Epithelial cell of esophagus (primary cell): ENCODE measurements at regions not wholly inside any gene's neighbourhood (a gene's known extent, or its start where the extent isn't known, plus 50 kb on each side); places are given as distances from the start of the nearest gene placed in this dataset.

Source experiments
- DNase-seq: peaks from one replicate; pipeline ENCODE4 v3.0.0; 2010; ENCODE audit warnings: low read depth
- H3K4me3 ChIP-seq: 2 replicates; pipeline ENCODE4 v1.5.1; 2011; ENCODE audit warnings: mild to moderate bottlenecking, low read length, control low read depth
- TF ChIP-seq, protein P1 (sequence below): IDR thresholded peaks from 2 replicates; pipeline ENCODE4 v1.5.1; 2011; ENCODE audit warnings: low read depth, mild to moderate bottlenecking, low read length, control low read depth, inconsistent platforms; ENCODE audit not compliant: insufficient read depth; ENCODE audit errors: missing control alignments

DNA sequence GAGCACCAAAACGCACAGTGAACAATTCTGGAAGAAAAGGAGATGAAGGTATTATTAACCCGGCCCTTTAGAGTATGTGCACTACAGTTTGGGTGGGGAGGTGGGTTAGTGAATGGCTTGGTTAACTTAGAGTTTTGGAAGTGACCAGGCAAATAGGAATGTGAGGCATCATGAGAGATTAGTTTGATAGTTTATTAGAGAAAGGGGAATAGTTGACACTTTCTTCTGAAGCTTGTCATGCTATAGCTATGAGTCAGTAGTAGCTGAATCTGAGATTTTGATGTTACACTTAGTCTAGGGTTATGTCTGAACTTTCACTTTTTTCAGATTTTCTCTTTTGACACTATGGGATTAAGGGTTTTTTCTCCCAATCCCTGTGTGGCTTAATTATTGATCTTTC lies 567.2 kb downstream of the SNAPC1 start:
- TF ChIP-seq, protein P1, sequence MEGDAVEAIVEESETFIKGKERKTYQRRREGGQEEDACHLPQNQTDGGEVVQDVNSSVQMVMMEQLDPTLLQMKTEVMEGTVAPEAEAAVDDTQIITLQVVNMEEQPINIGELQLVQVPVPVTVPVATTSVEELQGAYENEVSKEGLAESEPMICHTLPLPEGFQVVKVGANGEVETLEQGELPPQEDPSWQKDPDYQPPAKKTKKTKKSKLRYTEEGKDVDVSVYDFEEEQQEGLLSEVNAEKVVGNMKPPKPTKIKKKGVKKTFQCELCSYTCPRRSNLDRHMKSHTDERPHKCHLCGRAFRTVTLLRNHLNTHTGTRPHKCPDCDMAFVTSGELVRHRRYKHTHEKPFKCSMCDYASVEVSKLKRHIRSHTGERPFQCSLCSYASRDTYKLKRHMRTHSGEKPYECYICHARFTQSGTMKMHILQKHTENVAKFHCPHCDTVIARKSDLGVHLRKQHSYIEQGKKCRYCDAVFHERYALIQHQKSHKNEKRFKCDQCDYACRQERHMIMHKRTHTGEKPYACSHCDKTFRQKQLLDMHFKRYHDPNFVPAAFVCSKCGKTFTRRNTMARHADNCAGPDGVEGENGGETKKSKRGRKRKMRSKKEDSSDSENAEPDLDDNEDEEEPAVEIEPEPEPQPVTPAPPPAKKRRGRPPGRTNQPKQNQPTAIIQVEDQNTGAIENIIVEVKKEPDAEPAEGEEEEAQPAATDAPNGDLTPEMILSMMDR, result no peak
- no peak overlapping the region for H3K4me3 ChIP-seq
- no peak for DNase-seq

GRCh38 chr14:62347562-62348011 lies 585.4 kb downstream of the SNAPC1 start:
- H3K4me3 ChIP-seq, result no peak overlapping the region
- TF ChIP-seq, protein P1, result no peak
- DNase-seq, result no peak

DNA sequence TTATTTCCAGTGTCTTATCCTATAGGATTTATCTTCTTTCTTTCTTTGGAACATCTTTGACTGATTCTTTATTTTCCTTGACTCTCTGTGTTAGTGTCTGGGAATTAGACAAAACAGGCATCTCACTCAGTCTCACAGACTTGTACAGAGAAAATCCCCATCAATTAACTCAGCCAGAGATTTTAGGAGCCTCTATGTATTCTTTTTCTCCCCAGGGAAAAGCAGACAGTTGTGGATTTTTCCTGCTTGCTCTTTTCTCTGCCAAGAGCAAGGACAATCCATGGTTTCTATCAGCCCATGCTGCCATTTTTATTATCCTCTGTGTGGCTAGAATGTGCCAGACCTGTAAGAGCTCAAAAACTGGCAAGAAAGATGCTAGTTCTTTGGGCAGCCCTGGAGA lies 595.1 kb downstream of the SNAPC1 start:
- TF ChIP-seq, protein P1, result no peak
- H3K4me3 ChIP-seq, result no peak overlapping the region
- no peak for DNase-seq

DNA sequence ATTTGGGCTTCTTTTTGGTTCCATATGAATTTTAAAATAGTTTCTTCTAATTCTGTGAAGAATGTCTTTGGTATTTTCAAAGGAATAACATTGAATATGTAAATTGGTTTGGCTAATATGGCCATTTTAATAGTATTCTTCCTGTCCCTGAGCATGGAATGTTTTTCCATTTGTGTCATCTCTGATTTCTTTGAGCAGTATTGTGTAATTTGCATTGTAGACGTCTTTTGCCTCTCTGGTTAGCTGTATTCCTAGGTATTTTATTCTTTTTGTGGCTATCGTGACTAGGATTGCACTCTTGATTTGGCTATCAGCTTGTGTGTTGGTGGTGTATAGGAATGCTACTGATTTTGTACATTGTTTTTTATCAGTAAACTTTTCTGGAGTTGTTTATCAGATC lies 601.9 kb downstream of the SNAPC1 start:
- no peak overlapping the region for H3K4me3 ChIP-seq
- DNase-seq, result no peak
- TF ChIP-seq, protein P1, result no peak

GRCh38 chr14:62364800-62365280 lies 602.6 kb downstream of the SNAPC1 start:
- TF ChIP-seq, protein P1, result no peak
- no peak for DNase-seq
- H3K4me3 ChIP-seq, result no peak overlapping the region

- TF ChIP-seq, protein P1, result no peak
- H3K4me3 ChIP-seq, result no peak overlapping the region
- DNase-seq, result no peak
Observed at GRCh38 chr14:62369919-62370560, 607.8 kb downstream of the SNAPC1 start.

DNA sequence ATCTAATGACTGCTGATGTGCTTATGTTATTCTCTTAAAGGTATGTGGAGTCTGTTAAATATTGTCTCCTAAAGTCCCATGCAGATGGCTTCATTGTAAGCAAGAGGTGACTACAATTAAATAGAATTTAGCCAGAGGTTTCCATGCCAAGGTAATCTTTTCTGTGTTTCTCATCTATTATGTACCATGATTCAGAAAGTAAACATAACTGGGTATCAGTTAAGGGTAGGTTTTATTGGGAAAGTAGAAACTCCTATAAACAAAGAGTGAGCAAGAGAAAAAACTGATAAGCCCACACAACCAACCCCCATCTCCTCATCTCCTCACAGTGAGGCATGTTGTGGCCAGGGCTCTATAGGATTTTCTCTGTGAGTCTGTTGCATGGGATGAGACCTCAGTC lies 611.7 kb downstream of the SNAPC1 start:
- TF ChIP-seq, protein P1, result no peak
- no peak overlapping the region for H3K4me3 ChIP-seq
- DNase-seq, result no peak
